ENCODE measurements at regions not wholly inside any gene's neighbourhood (a gene's known extent, or its start where the extent isn't known, plus 50 kb on each side); places are given as distances from the start of the nearest gene placed in this dataset.

DNA sequence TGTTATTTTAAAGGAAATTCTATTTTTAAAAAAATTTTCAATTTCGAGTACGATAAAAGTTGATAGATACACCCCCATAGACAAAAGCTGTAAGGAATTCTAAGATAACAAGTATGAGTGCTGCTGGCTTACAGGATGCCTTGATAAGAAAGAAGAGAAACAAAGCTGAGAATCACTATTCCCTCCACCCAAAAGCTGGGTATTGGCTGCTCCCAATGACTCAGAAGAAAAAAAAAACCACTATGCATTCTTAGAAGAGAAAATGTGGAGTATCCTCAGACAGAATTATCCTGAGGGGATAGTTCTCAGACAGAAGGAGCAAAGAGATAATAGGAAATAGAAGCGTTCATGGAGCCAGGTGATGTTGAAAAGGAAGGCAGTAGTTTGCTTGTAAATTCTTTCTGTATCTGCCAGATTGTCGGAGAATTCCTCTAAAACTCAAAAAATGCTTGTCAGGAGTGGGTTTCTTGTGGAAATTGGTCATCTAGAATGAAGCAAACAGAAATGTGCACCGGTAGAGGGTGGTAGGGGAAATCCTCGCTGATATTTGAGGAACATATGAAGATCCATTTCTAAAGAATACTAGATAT lies 217.5 kb upstream of the ADAMTS3 start:
- POLR2A ChIA-PET: no interaction called here
- no peaks in the 10 kb centered on the region for H4K20me1 ChIP-seq (replicated peaks; ENCODE audit: control insufficient read depth, extremely low read depth, insufficient read depth, low read length)
- H3K4me2 ChIP-seq (ENCODE audit: insufficient read depth, low read length): no peak overlapping the region
- H3K9ac ChIP-seq (replicated peaks; ENCODE audit: extremely low read depth, insufficient read depth, low read length): no peak overlapping the region
- BruUV-seq (replicated peaks): no TSS peak
- no peaks in the 10 kb centered on the region for H3K9me1 ChIP-seq (replicated peaks; ENCODE audit: control insufficient read depth, extremely low read depth, insufficient read depth, low read length)
- dilution Hi-C loops (cut with MboI; ENCODE audit: extremely low pct_ligation_motif_present, low sequenced_read_pairs): no loop called here
- no peaks in the 10 kb centered on the region for H3K79me2 ChIP-seq (ENCODE audit: control insufficient read depth, insufficient read depth, low read length)
- H3K27me3 ChIP-seq (ENCODE audit: control insufficient read depth in 2 of 2, insufficient read depth in 2 of 2, low read length in 2 of 2): no peaks in the 10 kb centered on the region
- CTCF ChIA-PET: no interaction called here
- DNase-seq (ENCODE audit: low read depth, low spot score): no peak
- no peak overlapping the region for H3K27ac ChIP-seq (ENCODE audit: insufficient read depth, low read depth, low read length)
- H3K9me3 ChIP-seq (replicated peaks; ENCODE audit: control insufficient read depth, insufficient read depth, low read length): no peaks in the 10 kb centered on the region
- intact Hi-C loops (cut with micrococcal nuclease): no loop called here
- no peaks in the 10 kb centered on the region for H3K36me3 ChIP-seq (ENCODE audit: control insufficient read depth in 2 of 2, extremely low read depth in 1 of 2, insufficient read depth in 2 of 2, low read length in 2 of 2)
- H2AFZ ChIP-seq (ENCODE audit: low read depth, low read length): no peak overlapping the region
- no peak overlapping the region for H3K4me3 ChIP-seq (replicated peaks in 1 of 3; ENCODE audit: insufficient read depth in 1 of 3, low read depth in 1 of 3, low read length in 3 of 3)
- no peak for FAIRE-seq
- no peaks in the 10 kb centered on the region for H3K4me1 ChIP-seq (ENCODE audit: control insufficient read depth, extremely low read depth, insufficient read depth, low read length)
- TF ChIP-seq MYC (IDR thresholded peaks at IDR 0.05; ENCODE audit: low read depth, low read length) (no peak), GATA2 (IDR thresholded peaks at IDR 0.05; ENCODE audit: insufficient read depth, insufficient read length, low read depth, low read length) (no peak), POLR2AphosphoS5 (IDR thresholded peaks at IDR 0.05; ENCODE audit: insufficient read depth, low read depth, low read length) (no peak), FOS (IDR thresholded peaks at IDR 0.05; ENCODE audit: borderline replicate concordance, insufficient read depth, low read length) (no peak), POLR2A (IDR thresholded peaks at IDR 0.05; ENCODE audit: low read depth, low read length) (no peak), EZH2 (IDR thresholded peaks at IDR 0.05; ENCODE audit: borderline replicate concordance, low read depth, low read length, severe bottlenecking) (no peak), JUN (IDR thresholded peaks at IDR 0.05; ENCODE audit: borderline replicate concordance, insufficient read depth, insufficient read length, low read depth) (no peak), MAX (IDR thresholded peaks at IDR 0.05; ENCODE audit: insufficient read depth, insufficient read length) (no peak)
- TF ChIP-seq, protein P1, sequence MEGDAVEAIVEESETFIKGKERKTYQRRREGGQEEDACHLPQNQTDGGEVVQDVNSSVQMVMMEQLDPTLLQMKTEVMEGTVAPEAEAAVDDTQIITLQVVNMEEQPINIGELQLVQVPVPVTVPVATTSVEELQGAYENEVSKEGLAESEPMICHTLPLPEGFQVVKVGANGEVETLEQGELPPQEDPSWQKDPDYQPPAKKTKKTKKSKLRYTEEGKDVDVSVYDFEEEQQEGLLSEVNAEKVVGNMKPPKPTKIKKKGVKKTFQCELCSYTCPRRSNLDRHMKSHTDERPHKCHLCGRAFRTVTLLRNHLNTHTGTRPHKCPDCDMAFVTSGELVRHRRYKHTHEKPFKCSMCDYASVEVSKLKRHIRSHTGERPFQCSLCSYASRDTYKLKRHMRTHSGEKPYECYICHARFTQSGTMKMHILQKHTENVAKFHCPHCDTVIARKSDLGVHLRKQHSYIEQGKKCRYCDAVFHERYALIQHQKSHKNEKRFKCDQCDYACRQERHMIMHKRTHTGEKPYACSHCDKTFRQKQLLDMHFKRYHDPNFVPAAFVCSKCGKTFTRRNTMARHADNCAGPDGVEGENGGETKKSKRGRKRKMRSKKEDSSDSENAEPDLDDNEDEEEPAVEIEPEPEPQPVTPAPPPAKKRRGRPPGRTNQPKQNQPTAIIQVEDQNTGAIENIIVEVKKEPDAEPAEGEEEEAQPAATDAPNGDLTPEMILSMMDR (IDR thresholded peaks at IDR 0.05; ENCODE audit: extremely low read depth in 1 of 2, insufficient read depth in 1 of 2, low read depth in 1 of 2, low read length in 2 of 2): no peak
